DMS153 (cell line): ENCODE measurements at regions not wholly inside any gene's neighbourhood (a gene's known extent, or its start where the extent isn't known, plus 50 kb on each side); places are given as distances from the start of the nearest gene placed in this dataset.

ENCODE experiments used
- DNase-seq: peaks from one replicate; lab custom pipeline; 2025; lab: John Stamatoyannopoulos, UW

DNA sequence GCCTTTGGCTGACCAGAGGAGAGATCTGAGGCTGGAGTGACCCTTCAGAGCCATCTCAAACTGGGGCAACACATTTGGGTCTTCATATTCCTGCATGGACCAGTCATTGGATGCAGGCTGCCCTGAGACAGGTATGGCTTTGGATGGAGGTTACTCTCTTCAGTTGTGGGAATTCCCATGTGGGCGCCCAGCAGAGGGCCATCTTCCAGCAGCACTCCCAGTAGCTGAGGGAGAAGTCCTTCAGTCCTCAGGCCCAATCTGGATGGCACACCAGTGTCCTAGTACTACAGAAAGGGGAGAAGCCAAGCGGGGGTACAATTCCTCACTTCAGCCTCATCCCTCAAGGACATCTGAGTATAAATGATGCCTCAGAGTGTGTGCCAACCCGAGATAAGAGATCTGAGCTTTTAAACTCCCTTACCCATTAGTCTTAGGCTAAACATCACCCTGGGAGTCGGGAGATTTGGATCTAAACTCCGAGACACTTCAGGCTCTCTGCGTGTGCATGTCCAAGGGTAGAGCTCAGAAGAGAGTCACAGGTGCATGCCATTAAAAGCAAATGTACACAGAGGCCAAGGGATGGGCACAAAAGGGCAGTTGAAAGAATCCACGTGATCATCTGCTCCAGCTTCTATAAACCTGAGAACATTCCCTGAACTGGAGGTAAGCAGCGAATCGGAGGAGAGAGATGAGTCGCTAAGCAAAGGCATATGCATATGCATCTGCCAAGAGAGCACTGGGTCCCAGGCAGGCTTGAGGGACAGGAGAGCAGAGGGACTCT is 204.6 kb downstream of the CD83 start:
- no peak for DNase-seq

DNA sequence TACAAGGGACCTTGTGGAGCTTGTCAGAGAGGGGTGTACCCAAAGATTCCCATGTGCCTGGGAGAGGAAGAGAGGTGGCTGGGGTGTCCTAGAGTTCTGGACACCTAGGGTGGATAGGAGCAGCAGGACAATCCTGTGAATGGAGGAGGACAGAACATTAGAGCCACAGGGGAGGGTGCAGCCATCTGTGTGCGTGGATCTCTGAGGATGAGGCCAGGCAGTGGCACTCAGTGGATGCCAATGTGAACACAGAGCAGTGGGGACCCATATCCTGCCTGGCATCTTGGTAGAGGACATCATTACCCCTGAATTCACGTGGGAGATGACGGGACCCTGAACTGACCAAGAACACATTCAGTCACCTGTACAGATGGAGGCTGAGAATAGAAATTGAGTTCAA is 205.3 kb downstream of the CD83 start:
- no peak for DNase-seq

DNA sequence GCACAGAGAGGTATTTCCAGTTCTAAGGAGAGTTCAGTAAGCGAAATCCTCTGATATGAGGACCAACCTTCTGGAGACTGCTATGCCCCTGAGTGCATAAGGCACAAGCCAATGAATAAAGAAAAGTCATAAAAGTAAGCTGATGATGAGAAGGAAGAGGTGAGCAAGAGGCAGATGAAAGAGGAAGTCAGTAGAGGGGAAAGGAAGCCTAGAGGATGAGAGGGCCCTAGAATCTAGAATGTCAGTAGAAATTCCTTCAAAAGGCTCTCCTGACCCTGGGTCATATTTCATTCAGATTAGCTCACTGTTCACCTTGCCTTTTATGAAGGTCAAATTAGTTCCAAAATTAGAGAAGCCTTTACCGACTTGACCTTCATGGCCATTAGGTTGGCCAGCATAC is 209.2 kb downstream of the CD83 start:
- no peak for DNase-seq

DNA sequence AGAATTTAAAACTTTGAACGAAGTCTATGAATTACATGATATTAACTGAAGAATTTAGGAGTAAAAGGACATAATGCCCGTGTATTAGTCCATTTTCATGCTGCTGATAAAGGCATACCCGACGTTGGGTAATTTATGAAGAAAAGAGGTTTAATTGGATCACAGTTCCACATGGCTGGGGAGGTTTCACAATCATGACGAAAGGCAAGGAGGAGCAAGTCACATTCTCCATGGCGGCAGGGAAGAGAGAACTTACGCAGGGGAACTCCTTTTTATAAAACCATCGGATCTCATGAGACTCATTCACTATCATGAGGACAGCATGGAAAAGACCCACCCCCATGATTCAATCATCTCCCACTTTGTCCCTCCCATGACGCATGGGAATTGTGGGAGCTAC is 210.6 kb downstream of the CD83 start:
- DNase-seq, result no peak

DNA sequence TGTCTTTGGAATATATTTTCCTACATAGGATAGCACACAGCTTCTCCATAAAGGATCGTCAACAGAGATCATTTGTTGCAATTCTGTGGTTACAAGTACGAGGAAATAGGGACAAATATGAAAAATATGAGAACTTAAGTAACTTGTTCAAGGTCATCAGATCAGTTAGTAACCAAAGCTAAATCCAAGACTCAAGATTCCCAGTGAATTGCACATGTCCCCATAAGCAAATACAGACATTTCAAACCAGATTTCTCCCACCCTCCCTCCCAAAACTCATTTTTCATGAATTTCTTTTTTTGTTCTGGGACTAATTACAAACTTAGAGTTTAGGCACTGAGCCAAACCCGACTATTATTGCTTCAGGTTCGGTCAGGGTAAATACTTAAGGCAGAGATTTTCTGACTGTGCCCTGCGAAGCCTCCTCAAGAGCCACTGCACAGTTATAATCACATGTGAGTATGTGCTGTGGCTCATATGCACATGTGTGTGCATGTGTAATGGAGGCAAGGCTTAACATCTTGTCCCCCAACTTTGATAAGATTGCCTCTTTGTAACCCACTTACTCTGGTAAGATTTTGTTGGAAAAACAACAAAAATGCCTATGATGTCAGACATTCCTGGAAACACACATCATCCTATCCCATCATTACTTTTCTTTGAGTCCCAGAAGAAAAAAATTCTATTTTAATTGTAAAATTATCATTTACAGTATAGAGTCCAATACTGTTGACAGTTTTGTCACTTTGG is 216.2 kb downstream of the CD83 start:
- no peak for DNase-seq

DNA sequence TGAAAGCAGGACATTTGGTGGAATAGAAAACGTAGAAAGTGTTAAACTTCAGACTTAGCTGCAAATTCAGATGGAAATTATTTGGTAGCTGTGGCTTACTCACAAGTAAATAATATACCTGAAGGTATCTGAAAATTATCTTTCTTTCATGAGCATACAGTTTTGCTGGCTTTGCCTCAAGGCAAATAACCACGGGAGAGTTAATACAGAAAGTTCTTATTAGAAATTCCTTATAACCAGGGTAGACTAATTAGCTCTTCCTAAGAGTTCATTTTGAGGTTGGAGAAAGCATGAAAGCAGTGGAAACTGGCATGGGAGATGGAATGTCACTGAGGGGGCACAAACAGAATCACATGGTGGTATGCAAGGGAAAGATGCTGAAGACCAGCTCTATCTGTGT is 217.5 kb downstream of the CD83 start:
- no peak for DNase-seq

DNA sequence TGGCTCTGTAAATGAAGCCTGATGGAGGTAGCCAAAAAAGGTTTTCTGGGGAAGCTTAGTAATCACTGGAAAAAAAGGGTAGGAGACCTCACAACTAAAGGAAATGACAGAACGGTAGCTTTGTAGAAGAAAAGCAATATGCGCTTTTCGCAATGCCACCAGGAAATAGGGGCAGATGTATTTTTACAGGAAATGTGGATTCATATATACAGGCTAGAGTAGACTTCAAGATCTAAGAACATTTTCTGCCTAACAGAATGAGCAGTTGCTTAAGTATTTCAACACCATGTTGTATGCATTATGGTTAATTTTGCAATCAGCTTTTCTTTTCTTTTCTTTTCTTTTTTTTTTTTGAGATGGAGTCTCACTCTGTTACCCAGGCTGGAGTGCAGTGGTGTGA is 219.6 kb downstream of the CD83 start:
- DNase-seq, result no peak

DNA sequence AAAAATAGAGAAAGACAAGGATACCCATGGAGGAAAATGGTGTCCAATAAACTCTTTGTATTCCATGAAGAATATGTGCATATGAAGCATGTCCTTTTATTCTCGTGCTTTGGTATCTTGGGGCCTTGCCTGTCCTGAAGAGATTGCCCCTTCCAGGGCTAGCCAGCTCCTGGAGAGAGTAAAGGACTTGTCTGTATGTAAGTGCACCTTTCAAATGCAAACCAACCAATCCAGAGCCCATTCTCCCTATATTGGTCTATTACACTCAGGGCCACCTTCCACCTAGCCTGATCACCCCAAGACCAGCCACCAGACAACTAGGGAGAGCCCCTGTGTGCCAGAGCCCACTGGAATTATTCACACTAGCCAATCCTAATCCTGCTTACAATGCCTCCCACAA is 221.6 kb downstream of the CD83 start:
- no peak for DNase-seq

DNA sequence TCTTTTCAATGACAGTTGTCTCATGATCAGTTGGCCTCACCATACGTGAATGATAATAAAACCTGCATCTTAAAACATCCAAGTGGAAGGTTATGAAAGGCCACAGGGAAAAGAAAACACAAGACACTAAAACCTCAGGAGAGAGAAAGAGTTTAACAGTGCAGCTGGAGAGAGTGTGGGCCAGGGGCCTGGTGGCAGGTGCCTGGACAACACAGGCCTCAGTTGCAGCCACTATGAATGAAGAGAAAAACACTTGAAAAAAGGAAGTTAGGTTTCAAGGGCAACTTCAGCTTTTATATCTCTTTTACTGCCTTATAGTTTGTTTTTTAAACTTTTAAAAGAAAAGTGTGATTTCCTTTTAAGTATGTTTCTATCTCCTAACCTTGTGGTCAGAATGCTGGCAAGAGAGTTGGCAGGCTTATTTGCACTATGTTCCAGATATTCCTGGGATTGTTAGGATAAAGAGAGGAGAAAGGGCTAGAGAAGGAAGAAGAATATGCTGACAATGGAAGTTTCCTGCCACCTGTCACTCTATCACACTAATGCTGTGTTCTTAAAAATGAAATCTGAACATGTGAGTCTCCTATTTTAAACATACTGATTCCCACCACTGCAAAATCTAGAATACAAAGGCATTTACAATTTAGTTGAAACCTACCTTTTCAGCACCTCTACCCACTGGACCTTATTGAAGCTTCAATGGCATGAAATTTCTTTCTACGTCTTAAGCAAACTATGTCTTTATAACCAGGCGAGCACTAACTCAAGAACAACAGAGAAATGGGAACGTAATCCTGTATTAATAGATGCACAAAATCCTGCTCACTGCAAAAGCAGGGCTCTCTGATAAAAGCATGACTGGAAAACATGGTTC is 222.4 kb downstream of the CD83 start:
- no peak for DNase-seq

DNA sequence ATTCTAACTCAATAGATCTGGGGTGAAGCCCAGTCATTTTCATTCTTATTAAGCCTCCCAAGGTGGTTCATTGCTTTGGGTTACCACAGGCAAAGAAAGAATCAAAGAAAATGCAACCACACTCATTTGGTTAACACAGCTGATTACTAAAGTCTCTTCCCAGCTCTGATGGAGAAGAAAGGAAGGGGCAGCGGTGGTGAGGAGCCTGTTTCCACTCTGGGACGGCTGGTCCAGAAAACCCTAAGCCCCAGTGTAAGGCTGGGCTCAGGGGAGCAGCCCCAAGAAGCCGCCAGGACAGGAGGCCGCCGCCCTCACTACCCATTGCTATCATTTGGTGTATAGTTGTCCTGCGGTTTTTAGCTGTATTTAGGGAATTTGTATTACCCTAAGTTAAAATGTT is 226.9 kb downstream of the CD83 start:
- DNase-seq, result no peak

DNA sequence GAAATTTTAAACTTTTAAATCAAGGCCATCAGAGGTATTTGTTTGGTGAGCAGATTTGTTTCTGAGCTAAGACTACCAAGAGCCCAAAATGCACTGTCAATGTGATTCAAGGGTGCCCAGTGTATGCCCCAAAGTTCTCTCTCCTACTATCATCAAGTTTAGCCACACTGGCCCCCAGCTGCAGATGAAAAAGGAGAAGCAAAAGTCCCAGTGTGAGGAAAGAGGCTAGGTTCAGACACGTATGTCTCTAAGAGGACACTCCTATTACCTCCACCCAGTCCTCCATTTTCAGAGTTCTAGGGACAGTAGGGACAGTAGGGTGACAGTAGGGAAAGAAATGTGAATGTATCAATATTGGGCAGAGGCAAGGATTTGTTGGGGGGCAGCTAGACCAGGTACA is 230.8 kb downstream of the CD83 start:
- DNase-seq, result no peak

DNA sequence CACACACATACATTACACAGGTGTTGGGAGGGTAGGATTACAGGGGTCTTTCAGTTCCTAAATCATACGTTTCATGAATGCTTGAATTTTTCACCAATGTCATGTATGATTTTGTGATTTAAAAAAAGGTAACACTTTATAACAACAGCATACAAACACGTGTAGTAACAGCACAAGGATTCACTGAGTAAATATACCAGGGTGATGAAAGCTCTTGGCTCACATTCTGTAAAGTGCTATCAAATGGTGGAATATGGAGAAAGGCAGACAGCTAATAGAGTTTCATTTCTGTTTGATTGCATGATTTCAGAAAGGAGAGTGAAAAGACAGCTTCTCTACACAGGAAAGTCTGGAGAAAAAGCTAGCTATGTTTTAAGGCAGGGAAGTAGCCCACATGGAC is 231.9 kb downstream of the CD83 start:
- DNase-seq, result no peak

DNA sequence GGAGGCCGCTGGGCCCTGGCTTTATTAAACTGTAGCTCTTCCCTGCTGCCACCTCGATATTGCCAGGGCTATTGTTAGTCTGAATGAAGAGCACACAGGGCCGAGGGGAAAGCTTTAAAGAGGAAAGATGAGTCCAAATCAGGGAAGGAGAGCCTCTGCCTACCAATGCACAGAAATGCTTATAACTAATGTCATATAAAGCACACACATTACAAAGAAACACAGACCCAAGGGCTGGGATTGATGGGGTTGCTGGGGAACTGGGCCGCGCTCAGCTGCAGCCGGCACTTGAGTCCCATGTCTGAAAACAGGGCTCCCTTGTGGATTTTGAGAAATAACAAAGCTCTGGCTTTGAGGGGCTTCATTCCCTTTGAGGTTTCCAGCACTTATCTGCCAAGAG is 232.6 kb downstream of the CD83 start:
- DNase-seq, result no peak

DNA sequence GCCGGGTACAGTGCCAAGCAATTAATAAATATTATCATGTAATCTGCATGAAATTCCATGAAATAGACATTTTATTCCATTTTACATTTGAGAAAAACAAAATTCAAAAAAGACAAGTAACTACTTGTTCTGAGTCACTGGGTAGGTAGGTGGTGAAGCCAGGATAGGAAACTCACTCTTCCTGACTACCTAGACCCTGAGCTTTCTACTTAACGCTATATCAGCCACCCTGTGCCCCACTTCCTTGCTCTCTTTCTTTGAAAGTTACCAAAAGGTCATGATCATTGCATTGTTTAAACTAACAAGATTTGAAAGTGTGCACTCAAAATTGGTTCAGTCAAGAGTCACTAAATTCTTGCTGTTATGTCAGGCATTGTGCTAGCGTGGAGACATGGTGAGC is 235.7 kb downstream of the CD83 start:
- DNase-seq, result no peak

DNA sequence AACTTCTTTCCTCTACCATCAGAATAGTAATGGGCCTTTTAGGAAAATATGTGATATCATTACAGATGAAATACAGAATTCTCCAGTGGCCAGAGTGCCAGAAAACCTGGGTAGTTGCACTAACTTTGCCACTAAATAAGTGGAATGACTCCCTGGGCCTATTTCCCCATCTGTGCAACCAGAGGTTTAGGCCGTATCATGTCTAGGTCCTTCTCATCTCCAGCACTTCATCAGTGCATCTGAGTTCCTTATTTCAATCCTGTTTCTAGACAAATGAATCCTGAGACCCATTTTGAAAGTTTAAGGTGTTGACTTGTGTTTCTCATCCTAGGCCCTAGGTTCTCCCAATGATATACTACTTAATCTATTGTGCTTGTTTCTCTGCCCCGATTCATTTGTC is 236.2 kb downstream of the CD83 start:
- no peak for DNase-seq

DNA sequence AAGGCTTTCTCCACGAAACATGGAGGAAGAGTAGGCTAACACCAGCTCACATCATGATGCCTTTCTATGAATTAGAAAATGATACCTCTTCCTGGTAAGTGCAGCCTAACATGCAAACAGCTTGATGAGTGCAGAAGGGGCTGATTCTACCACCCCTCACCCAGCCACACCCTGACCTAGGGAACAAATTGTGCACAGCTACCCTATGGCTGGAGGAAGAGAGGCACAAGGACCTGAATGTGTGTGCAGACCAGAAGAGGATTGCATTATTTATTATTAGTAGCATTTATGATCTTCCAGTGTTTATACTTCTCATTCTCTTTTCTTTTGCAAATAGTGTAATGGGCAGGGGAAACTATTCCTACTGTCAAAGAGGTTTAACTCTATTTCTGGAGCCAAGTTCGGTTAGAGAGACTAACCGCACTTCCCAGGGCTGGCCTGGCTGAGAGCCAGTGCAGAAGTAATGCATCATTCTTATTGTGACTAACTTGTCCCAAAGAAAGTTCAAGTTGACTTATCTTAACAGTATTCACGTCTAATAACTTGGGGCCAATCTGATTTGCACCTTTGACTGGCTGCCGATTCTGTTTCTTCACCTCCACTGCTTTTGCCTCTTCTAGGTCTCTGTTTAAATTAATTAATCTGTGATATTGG is 237.5 kb downstream of the CD83 start:
- no peak for DNase-seq

DNA sequence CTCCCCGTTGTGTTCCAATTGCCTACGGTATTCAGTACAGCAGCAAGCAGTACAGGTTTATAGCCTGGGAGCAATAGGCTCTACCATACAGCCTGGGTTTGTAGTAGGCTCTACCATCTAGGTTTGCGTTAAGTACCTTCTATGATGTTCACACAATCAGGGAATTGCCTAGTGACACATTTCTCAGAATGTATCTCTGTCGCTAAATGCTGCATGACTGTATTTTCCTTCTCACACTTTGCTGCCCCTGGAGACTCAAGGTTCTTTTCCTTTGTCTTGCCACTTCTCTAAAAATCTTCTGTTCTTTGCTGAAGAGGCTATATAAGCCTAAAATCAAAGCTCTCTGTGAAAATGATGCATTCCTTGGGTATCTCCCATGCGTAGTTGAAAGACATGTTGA is 241.9 kb downstream of the CD83 start:
- DNase-seq, result no peak

DNA sequence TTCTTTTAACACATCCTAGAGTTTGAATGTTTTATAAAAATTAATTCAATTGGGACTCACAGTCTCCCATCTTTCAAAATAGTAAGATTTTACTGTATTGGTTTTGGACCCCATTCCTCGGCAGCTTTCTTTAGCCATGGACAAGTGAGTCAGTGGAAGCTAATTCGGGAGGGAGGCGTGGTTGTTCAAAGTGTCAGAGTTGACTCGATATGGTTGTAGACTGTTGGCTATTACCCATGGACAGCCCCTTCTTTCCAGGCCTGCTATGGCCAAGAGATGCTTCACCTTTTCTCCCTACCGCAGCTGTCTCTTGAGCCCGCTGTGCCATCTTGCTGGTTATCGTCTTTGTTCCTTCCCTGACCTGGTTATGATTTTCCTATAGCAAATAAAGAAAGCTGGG is 243.0 kb downstream of the CD83 start:
- no peak for DNase-seq

DNA sequence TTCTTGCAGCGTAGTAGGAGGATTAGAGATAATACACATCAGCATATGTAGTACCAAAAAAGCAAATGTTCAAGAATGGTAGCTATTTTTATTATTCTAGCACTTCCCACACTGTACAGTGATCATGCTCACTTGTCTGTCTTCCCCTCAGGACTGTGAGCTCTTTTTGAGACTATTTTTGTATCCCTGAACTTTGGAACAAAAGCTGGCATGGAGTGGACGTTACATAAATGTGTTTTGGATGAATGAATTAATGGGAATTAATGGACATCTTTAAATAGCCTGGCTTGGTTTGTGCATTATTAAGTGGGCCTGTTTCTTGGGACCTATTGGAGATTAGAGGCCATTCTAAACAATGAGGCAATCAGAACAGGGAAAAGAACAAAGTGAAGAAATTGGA is 243.7 kb downstream of the CD83 start:
- no peak for DNase-seq

DNA sequence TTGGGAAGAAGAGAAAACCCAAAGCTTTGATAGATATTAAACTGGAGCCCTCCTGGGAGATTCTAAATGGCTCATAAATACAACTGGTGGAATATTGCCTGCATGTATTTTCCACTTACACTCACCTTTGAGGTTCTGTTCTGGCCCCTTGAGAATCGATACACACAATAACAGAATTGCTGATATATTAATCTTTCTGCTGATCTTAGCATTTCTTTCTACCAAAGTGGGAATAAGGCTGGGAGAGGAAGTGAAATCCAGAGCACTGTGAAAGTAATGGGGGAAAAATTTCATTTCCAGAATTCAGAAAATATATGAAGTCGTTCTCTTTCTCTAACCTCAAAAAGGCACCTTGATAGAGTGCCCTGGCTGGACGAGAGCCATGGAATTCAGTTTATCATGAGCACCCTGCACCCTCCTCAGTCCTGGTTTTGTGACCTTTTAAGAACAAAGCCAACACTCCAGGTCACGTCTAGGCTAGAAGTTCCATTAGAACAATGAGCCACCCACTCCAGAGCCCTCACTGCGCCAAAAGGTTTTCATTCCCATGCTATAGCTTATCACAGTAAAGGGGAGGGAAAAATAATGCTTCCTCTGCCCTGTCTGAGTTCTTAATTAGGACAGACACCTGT is 244.5 kb downstream of the CD83 start:
- DNase-seq, result no peak

DNA sequence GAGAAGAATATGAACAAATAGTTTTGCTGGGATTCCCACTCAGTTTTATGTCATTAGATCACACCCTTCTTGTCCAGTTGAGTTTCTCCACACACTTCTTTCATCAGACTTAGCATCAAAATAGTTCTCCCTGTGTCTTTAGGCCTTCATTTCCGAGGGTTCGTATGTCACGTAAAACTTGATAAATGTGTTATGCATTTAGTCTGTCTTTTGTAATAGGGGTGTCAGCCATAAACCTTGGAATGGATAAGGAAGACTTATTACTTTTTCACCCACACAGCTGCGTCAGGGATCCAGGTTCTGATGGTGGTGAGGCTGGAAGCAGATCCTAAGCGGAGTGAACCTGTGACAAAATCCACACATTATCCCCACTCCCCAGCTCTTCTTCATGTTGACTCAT is 246.8 kb downstream of the CD83 start:
- DNase-seq, result no peak

DNA sequence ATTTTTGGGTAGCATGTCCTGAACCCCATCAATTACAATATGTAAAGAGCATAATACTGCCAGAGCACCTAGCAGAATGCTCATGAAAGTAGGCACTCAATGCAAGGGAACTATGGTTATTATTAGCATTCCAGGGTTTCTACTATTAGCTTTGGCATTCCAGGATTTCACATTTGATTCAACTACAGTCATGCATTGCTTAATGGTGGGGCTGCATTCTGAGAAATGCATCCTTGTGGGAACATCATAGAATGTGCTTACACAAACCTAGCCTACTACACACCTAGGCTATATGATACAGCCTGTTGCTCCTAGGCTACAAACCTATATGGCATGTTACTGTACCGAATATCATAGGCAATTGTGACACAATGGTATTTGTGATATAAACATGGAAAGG is 247.8 kb downstream of the CD83 start:
- no peak for DNase-seq
